Endothelial cell of umbilical vein (primary cell): ENCODE measurements at regions not wholly inside any gene's neighbourhood (a gene's known extent, or its start where the extent isn't known, plus 50 kb on each side); places are given as distances from the start of the nearest gene placed in this dataset.

Experiments used
- BruUV-seq: library from RNA; stranded (reverse); fragments of 400-500 nt; replicated peaks from 2 replicates; lab custom pipeline; 2021; lab: Mats Ljungman, UMichigan
- CTCF ChIA-PET: fragments of 300-600, 350-600 bp; sonication (Branson Sonifier 250); formaldehyde crosslinking; loops from one replicate; lab custom pipeline; 2021; ENCODE audit warnings: antibody characterized with exemption, inconsistent platforms; lab: Charles Lee
- POLR2A ChIA-PET: fragments of 300-600, 350-600 bp; sonication (Branson Sonifier 250); formaldehyde crosslinking; loops from one replicate; lab custom pipeline; 2021; ENCODE audit warnings: antibody characterized with exemption, inconsistent platforms; lab: Charles Lee
- DNase-seq: peaks from one replicate; pipeline ENCODE4 v3.0.0-alpha.2; 2011; ENCODE audit warnings: low read depth, low spot score
- FAIRE-seq: peaks from 2 replicates; lab custom pipeline; 2011; peaks lifted over from hg19 to GRCh38; lab: Jason Lieb, UNC
- H2AFZ ChIP-seq: 2 replicates; pipeline ENCODE4 v1.6.0; 2012; ENCODE audit warnings: low read depth, low read length, control low read depth, inconsistent platforms
- H3K27ac ChIP-seq: 2 replicates; pipeline ENCODE4 v1.5.1; 2011; ENCODE audit warnings: low read depth, mild to moderate bottlenecking, control low read depth, low read length, moderate library complexity; ENCODE audit not compliant: insufficient read depth
- H3K27me3 ChIP-seq, 2 experiments: 2 replicates each; pipeline versions ENCODE4 v1.6.0 to v1.6.1; 2011; ENCODE audit warnings: low read length in 2 of 2, mixed read lengths in 1 of 2; ENCODE audit not compliant: control insufficient read depth in 2 of 2, insufficient read depth in 2 of 2
- H3K36me3 ChIP-seq, 2 experiments: 2 replicates in 1 of 2; 3 replicates in 1 of 2; pipeline ENCODE4 v1.5.1; 2011; ENCODE audit warnings: low read length in 2 of 2, mild to moderate bottlenecking in 1 of 2, moderate library complexity in 1 of 2; ENCODE audit not compliant: control insufficient read depth in 2 of 2, insufficient read depth in 2 of 2; ENCODE audit errors: extremely low read depth in 1 of 2
- H3K4me1 ChIP-seq: 3 replicates; pipeline ENCODE4 v1.5.1; 2011; ENCODE audit warnings: mild to moderate bottlenecking, low read length; ENCODE audit not compliant: control insufficient read depth, insufficient read depth; ENCODE audit errors: extremely low read depth
- H3K4me2 ChIP-seq: 2 replicates; pipeline ENCODE4 v1.6.1; 2011; ENCODE audit warnings: low read length, control low read depth, mixed read lengths; ENCODE audit not compliant: insufficient read depth
- H3K4me3 ChIP-seq, 3 experiments: fragments of 200-600 bp in 1 of 3; sonication (generic), shearing (Covaris generic) in 1 of 3; replicated peaks in 1 of 3; 2 replicates each; pipeline ENCODE4 v1.5.1; 2011 to 2016; ENCODE audit warnings: control low read depth in 3 of 3, low read length in 3 of 3, mild to moderate bottlenecking in 2 of 3, inconsistent platforms in 1 of 3, low read depth in 1 of 3, moderate library complexity in 1 of 3; ENCODE audit not compliant: insufficient read depth in 1 of 3
- H3K79me2 ChIP-seq: 2 replicates; pipeline ENCODE4 v1.6.0; 2012; ENCODE audit warnings: low read length, inconsistent platforms; ENCODE audit not compliant: control insufficient read depth, insufficient read depth
- H3K9ac ChIP-seq: replicated peaks from 2 replicates; pipeline ENCODE3; 2011; ENCODE audit warnings: low read length, control low read depth; ENCODE audit not compliant: insufficient read depth; ENCODE audit errors: extremely low read depth
- H3K9me1 ChIP-seq: replicated peaks from 3 replicates; pipeline ENCODE4 v1.6.0; 2011; ENCODE audit warnings: mild to moderate bottlenecking, low read length; ENCODE audit not compliant: control insufficient read depth, insufficient read depth; ENCODE audit errors: extremely low read depth
- H3K9me3 ChIP-seq: replicated peaks from 2 replicates; pipeline ENCODE4 v1.5.1; 2012; ENCODE audit warnings: low read length, inconsistent platforms; ENCODE audit not compliant: control insufficient read depth, insufficient read depth
- H4K20me1 ChIP-seq: replicated peaks from 2 replicates; pipeline ENCODE3; 2011; ENCODE audit warnings: mild to moderate bottlenecking, low read length; ENCODE audit not compliant: control insufficient read depth, insufficient read depth; ENCODE audit errors: extremely low read depth
- CTCF ChIP-seq, 2 donors: IDR thresholded peaks; 1 replicate in 1 of 2; 2 replicates in 1 of 2; pipeline ENCODE4 v1.5.1; 2011; ENCODE audit warnings: low read length in 2 of 2, mild to moderate bottlenecking in 2 of 2, moderate library complexity in 2 of 2, control low read depth in 1 of 2, inconsistent platforms in 1 of 2, low read depth in 1 of 2; ENCODE audit not compliant: insufficient read depth in 1 of 2; ENCODE audit errors: extremely low read depth in 1 of 2
- EZH2 ChIP-seq: IDR thresholded peaks from 2 replicates; pipeline ENCODE4 v1.6.1; 2012; ENCODE audit warnings: borderline replicate concordance, low read depth, mild to moderate bottlenecking, moderate library complexity, low read length, inconsistent platforms; ENCODE audit not compliant: severe bottlenecking
- FOS ChIP-seq: IDR thresholded peaks from 2 replicates; pipeline ENCODE4 v1.6.1; 2011; ENCODE audit warnings: mild to moderate bottlenecking, low read length, moderate library complexity, borderline replicate concordance; ENCODE audit not compliant: insufficient read depth
- GATA2 ChIP-seq: IDR thresholded peaks from 2 replicates; pipeline ENCODE4 v1.7.0; 2011; ENCODE audit warnings: low read depth, mild to moderate bottlenecking, moderate library complexity, mixed read lengths, low read length; ENCODE audit not compliant: insufficient read length, insufficient read depth
- JUN ChIP-seq: IDR thresholded peaks from 2 replicates; pipeline ENCODE4 v1.6.1; 2011; ENCODE audit warnings: borderline replicate concordance, low read depth; ENCODE audit not compliant: insufficient read length, insufficient read depth
- MYC ChIP-seq: IDR thresholded peaks from one replicate; pipeline ENCODE4 v1.6.1; 2011; ENCODE audit warnings: mild to moderate bottlenecking, low read depth, low read length
- POLR2A ChIP-seq: IDR thresholded peaks from 2 replicates; pipeline ENCODE4 v1.6.1; 2012; ENCODE audit warnings: low read depth, mild to moderate bottlenecking, control low read depth, low read length
- POLR2AphosphoS5 ChIP-seq: IDR thresholded peaks from 2 replicates; pipeline ENCODE4 v1.6.1; 2012; ENCODE audit warnings: low read depth, mild to moderate bottlenecking, control low read depth, low read length, moderate library complexity; ENCODE audit not compliant: insufficient read depth
- dilution Hi-C: fragments of 300-500 bp; cut with MboI; formaldehyde crosslinking; loops from one replicate; pipeline ENCODE4 v1.15.0; 2019; ENCODE audit warnings: low sequenced_read_pairs; ENCODE audit not compliant: extremely low pct_ligation_motif_present
- intact Hi-C: fragments of 100-400 bp; cut with micrococcal nuclease; formaldehyde crosslinking; loops from one replicate; pipeline ENCODE4 v1.10.0; 2022
- TF ChIP-seq, protein P1 (sequence below): IDR thresholded peaks from 2 replicates; pipeline ENCODE4 v1.6.1; 2011; ENCODE audit not compliant: insufficient read depth, insufficient read length

- Histone ChIP-seq H3K27ac (no peak overlapping the region), H3K27me3 (peaks cover 4 to 5% of the 10 kb centered on the region in 2 experiments), H2AFZ (no peak overlapping the region), H3K4me3 (no peak overlapping the region), H3K4me1 (no peaks in the 10 kb centered on the region), H3K9me1 (no peaks in the 10 kb centered on the region), H3K79me2 (no peaks in the 10 kb centered on the region), H3K4me2 (no peak overlapping the region), H3K9ac (no peak overlapping the region), H3K36me3 (no peaks in the 10 kb centered on the region), H3K9me3 (no peaks in the 10 kb centered on the region), H4K20me1 (no peaks in the 10 kb centered on the region)
- no peak for DNase-seq
- no TSS peak for BruUV-seq
- ChIA-PET POLR2A (no interaction called here), CTCF (no interaction called here)
- TF ChIP-seq POLR2A (no peak), FOS (no peak)
- no peak for FAIRE-seq
- intact Hi-C loops (no loop called here), dilution Hi-C loops (no loop called here)
These were observed 274.2 kb downstream of the TMEM167A start for GRCh38 chr5:82802954-82803353.

GRCh38 chr5:82800826-82801225 is 276.4 kb downstream of the TMEM167A start:
- H3K4me2 ChIP-seq, result no peak overlapping the region
- no peaks in the 10 kb centered on the region for H3K36me3 ChIP-seq
- dilution Hi-C loops (no loop called here), intact Hi-C loops (no loop called here)
- no peak for DNase-seq
- POLR2A ChIA-PET, result no interaction called here
- no peak overlapping the region for H3K9ac ChIP-seq
- no peaks in the 10 kb centered on the region for H3K9me1 ChIP-seq
- H3K79me2 ChIP-seq, result no peaks in the 10 kb centered on the region
- H2AFZ ChIP-seq, result no peak overlapping the region
- no peaks in the 10 kb centered on the region for H4K20me1 ChIP-seq
- FAIRE-seq, result no peak
- CTCF ChIA-PET, result interaction anchor here (0.5 kb wide), 1 partner anchor 822 kb away, joined by 3 read pairs; no protein-coding TSS in a partner anchor
- no TSS peak for BruUV-seq
- TF ChIP-seq JUN (no peak), CTCF (IDR thresholded peaks at IDR 0.05; ENCODE audit: extremely low read depth in 1 of 2, insufficient read depth in 1 of 2, low read depth in 1 of 2, low read length in 2 of 2) (no peak), POLR2A (no peak), MYC (no peak), GATA2 (no peak), POLR2AphosphoS5 (no peak), FOS (no peak), EZH2 (no peak)
- TF ChIP-seq, protein P1, sequence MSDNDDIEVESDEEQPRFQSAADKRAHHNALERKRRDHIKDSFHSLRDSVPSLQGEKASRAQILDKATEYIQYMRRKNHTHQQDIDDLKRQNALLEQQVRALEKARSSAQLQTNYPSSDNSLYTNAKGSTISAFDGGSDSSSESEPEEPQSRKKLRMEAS, result no peak
- H3K9me3 ChIP-seq, result no peaks in the 10 kb centered on the region
- no peak overlapping the region for H3K27ac ChIP-seq
- H3K4me3 ChIP-seq, result no peak overlapping the region
- H3K27me3 ChIP-seq, result peaks cover 4 to 10% of the 10 kb centered on the region in 2 experiments
- no peaks in the 10 kb centered on the region for H3K4me1 ChIP-seq
